NCI-H526 treated with DMSO at 0.1 percent for 48 hours (cell line): ENCODE measurements at regions not wholly inside any gene's neighbourhood (a gene's known extent, or its start where the extent isn't known, plus 50 kb on each side); places are given as distances from the start of the nearest gene placed in this dataset.
"Not testable (repeated sequence)": the region's sequence is repeated elsewhere in the genome, so short reads cannot be mapped to it uniquely, and the experiment has no call there.

ENCODE experiments used
- DNase-seq: peaks from one replicate; lab custom pipeline; 2025; lab: John Stamatoyannopoulos, UW

GRCh38 chr15:92805080-92805690 lies 94.9 kb upstream of the CHD2 start:
- DNase-seq: no peak

GRCh38 chr15:92806171-92806570 lies 94.0 kb upstream of the CHD2 start:
- not testable (repeated sequence) for DNase-seq

- no peak for DNase-seq
Observed at GRCh38 chr15:92806763-92807162, 93.4 kb upstream of the CHD2 start.

- peak; percentile 24 for DNase-seq
Observed at GRCh38 chr15:92807971-92808571, 92.1 kb upstream of the CHD2 start.

GRCh38 chr15:92808598-92809063 lies 91.5 kb upstream of the CHD2 start:
- no peak for DNase-seq

GRCh38 chr15:92809064-92809879 lies 90.9 kb upstream of the CHD2 start:
- DNase-seq: peak; percentile 93

- peak; percentile 82 for DNase-seq
Observed at GRCh38 chr15:92809880-92810361, 90.2 kb upstream of the CHD2 start.

GRCh38 chr15:92810418-92811138 lies 89.5 kb upstream of the CHD2 start:
- peak; percentile 86 for DNase-seq

GRCh38 chr15:92811148-92811913 lies 88.8 kb upstream of the CHD2 start:
- DNase-seq: peak; percentile 74

GRCh38 chr15:92812271-92812670 lies 87.9 kb upstream of the CHD2 start:
- no peak for DNase-seq

GRCh38 chr15:92813485-92813884 lies 86.6 kb upstream of the CHD2 start:
- DNase-seq: no peak

- DNase-seq: peak; percentile 34
Observed at GRCh38 chr15:92817339-92817886, 82.7 kb upstream of the CHD2 start.

GRCh38 chr15:92818651-92819277 lies 81.4 kb upstream of the CHD2 start:
- peak; percentile 87 for DNase-seq

- DNase-seq: peak; percentile 67
Observed at GRCh38 chr15:92819278-92820235, 80.6 kb upstream of the CHD2 start.

- peak; percentile 90 for DNase-seq
Observed at GRCh38 chr15:92820236-92821021, 79.7 kb upstream of the CHD2 start.

- DNase-seq: no peak
Observed at GRCh38 chr15:92821491-92822116, 78.5 kb upstream of the CHD2 start.

- peak; percentile 27 for DNase-seq
Observed at GRCh38 chr15:92822216-92823144, 77.6 kb upstream of the CHD2 start.
